NCI-H510A (cell line): ENCODE measurements at regions not wholly inside any gene's neighbourhood (a gene's known extent, or its start where the extent isn't known, plus 50 kb on each side); places are given as distances from the start of the nearest gene placed in this dataset.
"Not testable (repeated sequence)": the region's sequence is repeated elsewhere in the genome, so short reads cannot be mapped to it uniquely, and the experiment has no call there.

Source experiments
- DNase-seq: peaks from one replicate; lab custom pipeline; 2025; lab: John Stamatoyannopoulos, UW

DNA sequence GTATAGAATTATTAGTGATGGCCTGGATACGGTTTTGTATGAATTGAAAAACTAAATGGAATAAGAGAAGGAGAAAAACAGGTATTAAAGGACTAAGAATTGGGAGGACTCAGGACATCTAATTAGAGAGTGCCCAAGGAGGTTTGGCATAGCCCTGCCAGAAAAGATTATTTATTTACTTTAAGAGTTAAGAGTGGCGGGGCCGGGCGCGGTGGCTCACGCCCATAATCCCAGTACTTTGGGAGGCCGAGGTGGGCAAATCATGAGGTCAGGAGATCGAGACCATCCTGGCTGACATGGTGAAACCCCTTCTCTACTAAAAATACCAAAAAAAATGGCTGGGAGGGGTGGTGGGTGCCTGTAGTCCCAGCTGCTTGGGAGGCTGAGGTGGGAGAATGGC, 115.2 kb upstream of the KCNJ3 start:
- DNase-seq: not testable (repeated sequence)

DNA sequence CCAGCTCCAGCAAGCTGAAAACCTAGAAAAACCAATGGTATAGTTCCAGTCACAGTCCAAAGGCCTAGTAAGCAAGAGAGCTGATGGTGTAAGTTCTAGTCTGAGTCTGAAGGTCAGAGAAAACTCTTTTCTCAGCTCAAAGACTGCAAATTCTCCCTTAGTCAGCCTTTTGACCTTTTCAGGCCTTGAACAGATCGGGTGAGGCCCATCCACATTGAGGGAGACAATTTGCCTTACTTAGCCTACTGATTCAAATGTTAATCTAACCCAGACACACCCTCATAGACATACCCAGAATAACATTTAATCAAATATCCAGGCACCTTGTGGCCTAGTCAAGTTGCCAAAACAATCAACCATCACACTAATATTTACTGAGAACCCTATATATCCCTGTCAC, 110.8 kb upstream of the KCNJ3 start:
- no peak for DNase-seq

DNA sequence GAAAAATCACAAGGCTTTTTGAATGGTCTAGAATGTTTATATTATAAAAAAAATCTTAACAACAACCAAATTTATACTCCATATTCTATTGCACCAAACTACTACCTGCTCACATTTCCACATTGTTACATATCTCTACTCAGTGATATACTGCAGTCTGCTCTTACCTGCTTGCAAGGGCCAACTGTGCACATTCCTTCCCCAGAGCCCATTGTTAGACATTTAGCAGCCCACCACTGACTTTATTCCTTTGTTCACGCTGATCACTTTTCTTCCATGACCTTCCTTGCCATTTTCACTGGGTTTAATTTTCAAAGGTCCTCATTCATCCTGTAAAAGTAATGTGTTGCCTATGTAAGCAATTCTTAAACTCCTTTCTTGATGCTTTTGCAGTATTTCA, 109.7 kb upstream of the KCNJ3 start:
- DNase-seq: no peak

DNA sequence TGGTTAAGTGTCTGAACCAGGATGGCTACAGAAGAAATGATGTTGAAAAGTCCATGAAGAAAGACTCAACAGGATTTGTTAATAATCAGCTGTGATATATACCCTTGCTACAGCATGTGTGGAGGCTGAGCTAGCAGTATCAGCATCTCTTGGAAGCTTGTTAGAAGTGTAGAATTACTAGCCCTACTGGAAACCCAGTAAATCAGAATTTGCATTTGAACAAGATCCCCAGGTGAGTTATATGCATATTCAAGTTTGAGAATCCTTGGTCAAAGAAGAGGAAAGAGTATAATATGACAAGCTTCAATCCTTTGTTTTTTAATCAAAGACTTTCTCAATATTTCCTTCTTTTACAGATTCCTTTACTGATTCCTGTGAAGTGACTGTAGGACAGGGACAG, 109.0 kb upstream of the KCNJ3 start:
- DNase-seq: no peak

- DNase-seq: no peak
Measured at GRCh38 chr2:154591294-154591820, 107.1 kb upstream of the KCNJ3 start.

- no peak for DNase-seq
Measured at GRCh38 chr2:154599189-154599588, 99.3 kb upstream of the KCNJ3 start.

DNA sequence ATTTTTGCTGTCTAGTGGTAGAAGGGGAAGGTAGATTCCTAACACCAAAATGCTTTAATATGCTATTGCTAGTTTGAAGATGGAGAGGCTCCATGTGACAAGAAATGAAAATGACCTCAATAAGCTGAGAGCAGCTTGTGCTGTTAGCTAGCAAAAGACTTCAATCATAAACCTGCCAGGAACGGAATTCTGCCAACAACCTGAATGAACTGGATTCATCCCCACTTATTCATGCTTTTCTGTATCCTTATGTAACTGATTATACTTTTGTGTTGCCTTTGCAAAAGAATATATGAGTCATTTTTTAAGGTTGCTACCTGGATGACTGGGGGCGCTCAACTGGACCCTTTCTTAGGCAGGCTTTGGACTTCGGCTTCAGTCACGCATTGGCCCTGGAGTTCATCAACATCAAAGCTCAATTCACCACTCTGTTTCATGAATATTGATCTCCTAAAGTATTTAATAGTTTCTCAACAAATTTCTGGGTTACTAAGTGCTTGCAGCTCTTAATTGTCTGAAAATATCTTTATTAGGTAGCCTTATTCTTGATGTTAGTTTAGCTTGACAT, 97.5 kb upstream of the KCNJ3 start:
- no peak for DNase-seq

DNA sequence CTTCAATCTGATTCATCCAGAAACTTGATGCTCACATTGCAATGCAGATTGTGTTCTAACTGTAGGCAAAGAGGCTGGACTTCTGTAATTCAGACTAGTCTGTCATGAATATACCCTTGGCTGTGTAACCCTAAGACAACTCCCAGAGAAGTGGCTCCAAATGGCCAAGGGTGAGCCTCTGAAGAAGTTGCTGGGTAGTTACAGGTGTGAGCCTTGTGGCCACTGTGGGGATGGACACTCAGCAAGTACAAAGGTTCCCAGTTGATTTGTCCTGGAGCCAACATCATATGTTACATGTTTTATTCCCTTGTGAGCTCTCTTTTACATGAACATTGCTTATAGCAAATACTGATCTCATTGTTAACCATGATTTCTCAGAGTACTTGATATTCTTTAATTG, 94.8 kb upstream of the KCNJ3 start:
- no peak for DNase-seq

DNA sequence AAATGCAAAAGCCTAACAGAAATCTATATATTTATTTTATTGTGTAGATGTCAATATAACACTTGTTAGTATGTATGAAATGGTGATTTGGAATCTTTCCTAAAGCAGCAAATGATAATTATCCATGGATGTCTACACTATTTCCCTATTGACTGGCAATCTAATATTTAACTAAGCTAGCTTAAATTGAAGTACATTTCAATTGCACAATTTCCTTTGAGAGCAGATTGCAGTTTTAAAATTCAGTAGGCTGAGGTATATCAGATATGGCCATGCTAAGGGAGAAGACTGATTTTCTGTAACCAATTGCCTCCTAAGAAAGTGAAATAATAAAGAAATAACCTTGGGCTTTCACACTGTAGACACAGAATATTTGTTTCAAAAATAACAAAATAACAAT, 90.1 kb upstream of the KCNJ3 start:
- DNase-seq: no peak

- DNase-seq: no peak
Measured at GRCh38 chr2:154614906-154615305, 83.6 kb upstream of the KCNJ3 start.

- no peak for DNase-seq
Measured at GRCh38 chr2:154616659-154617058, 81.8 kb upstream of the KCNJ3 start.

- DNase-seq: no peak
Measured at GRCh38 chr2:154620471-154620870, 78.0 kb upstream of the KCNJ3 start.

DNA sequence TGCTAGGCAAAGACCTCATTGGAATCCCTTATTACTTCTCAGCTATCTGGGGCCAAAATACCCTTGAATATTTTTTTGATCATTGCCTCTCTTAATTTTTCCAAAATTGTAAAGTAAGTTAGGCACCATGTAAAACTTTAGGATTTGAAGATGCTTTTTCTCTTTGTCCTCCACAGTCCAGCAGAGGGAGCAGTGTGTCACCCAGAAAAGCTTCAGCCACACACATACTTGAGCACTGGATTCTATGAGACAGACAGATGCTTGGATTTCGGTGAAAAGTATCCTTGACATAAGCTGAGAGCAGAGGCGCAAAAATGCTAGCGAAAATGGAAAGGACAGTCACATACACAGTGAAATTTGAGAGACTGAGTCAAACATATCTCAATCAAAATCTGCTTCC, 74.7 kb upstream of the KCNJ3 start:
- DNase-seq: peak; percentile 6

DNA sequence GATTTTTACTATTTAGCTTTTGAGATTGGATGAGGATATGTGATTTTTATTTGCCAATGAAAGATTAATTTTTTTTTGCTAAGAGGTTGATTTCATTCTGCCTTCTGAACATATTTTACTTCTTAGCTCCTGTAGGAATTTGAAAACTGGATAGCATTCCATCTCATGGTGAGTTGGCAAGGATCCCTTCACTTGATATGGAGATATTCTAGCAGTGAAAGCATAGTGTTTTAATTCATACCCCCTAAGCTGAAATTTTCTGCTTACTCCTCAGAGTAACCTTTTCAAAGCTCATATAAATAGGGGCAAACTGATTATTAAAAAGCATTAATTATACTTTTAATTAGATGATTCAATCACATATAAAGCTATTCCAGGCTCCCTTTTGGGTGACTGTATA, 61.0 kb upstream of the KCNJ3 start:
- no peak for DNase-seq

- DNase-seq: no peak
Measured at GRCh38 chr2:154638783-154639182, 59.7 kb upstream of the KCNJ3 start.

DNA sequence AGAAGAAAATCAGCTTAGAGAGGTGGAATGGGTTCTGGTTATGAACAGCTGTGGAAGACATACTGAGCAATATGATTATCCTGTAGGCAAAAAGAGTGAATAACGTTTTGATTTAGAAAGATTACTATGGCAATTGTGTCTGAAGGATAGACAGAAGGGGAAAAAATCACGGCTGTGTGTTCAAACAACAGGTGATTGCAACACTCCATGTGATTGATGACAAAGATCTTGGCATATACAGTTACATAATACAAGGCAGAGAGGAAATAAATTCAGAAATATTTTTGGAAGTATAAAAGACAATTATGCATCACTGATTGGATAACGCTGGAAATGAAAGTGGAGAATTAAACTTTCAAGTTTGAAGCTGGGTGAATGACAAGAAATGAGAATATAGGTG, 58.5 kb upstream of the KCNJ3 start:
- no peak for DNase-seq
